DOHH2 (cell line): ENCODE measurements at regions not wholly inside any gene's neighbourhood (a gene's known extent, or its start where the extent isn't known, plus 50 kb on each side); places are given as distances from the start of the nearest gene placed in this dataset.

Experiments
- H3F3A ChIP-seq: fragments of 200-600 bp; sonication (generic), shearing (Covaris generic); 2 replicates; pipeline ENCODE4 v1.6.0; 2016; ENCODE audit warnings: antibody characterized with exemption, mild to moderate bottlenecking; ENCODE audit not compliant: control insufficient read depth, insufficient read depth
- H3K27ac ChIP-seq: fragments of 200-600 bp; sonication (generic); 2 replicates; pipeline ENCODE4 v1.5.1; 2014; ENCODE audit warnings: low read depth, mild to moderate bottlenecking, low read length, moderate library complexity
- H3K27me3 ChIP-seq: fragments of 200-600 bp; sonication (generic); 2 replicates; pipeline ENCODE4 v1.6.1; 2014; ENCODE audit warnings: mild to moderate bottlenecking, low read length, mixed read lengths; ENCODE audit not compliant: control insufficient read depth
- H3K36me3 ChIP-seq: fragments of 200-600 bp; sonication (generic); 2 replicates; pipeline ENCODE4 v1.6.1; 2014; ENCODE audit warnings: mild to moderate bottlenecking, low read length, moderate library complexity, mixed read lengths; ENCODE audit not compliant: control insufficient read depth
- H3K4me1 ChIP-seq: fragments of 200-600 bp; sonication (generic); 2 replicates; pipeline ENCODE4 v1.6.1; 2014; ENCODE audit warnings: mild to moderate bottlenecking, low read length, mixed read lengths; ENCODE audit not compliant: control insufficient read depth
- H3K4me2 ChIP-seq: fragments of 200-600 bp; sonication (generic); 2 replicates; pipeline ENCODE4 v1.6.0; 2014; ENCODE audit warnings: mild to moderate bottlenecking, low read length, moderate library complexity
- H3K4me3 ChIP-seq: fragments of 200-600 bp; sonication (generic); 2 replicates; pipeline ENCODE4 v1.5.1; 2014; ENCODE audit warnings: mild to moderate bottlenecking, low read length, mixed read lengths
- H3K79me2 ChIP-seq: fragments of 200-600 bp; sonication (generic); 2 replicates; pipeline ENCODE4 v1.6.1; 2014; ENCODE audit warnings: mild to moderate bottlenecking, low read length, mixed read lengths; ENCODE audit not compliant: control insufficient read depth
- H3K9me2 ChIP-seq: fragments of 200-600 bp; sonication (generic); replicated peaks from 2 replicates; pipeline ENCODE4 v1.6.1; 2014; ENCODE audit warnings: mild to moderate bottlenecking, low read length, mixed read lengths; ENCODE audit not compliant: control insufficient read depth
- H3K9me3 ChIP-seq: fragments of 200-600 bp; sonication (generic); 2 replicates; pipeline ENCODE4 v1.6.1; 2014; ENCODE audit warnings: antibody characterized with exemption, low read length, mixed read lengths; ENCODE audit not compliant: control insufficient read depth, insufficient read depth
- H4K20me1 ChIP-seq: fragments of 200-600 bp; sonication (generic); 2 replicates; pipeline ENCODE4 v1.6.0; 2014; ENCODE audit warnings: low read depth, mild to moderate bottlenecking, antibody characterized with exemption, low read length, moderate library complexity; ENCODE audit not compliant: control insufficient read depth, insufficient read depth
- CTCF ChIP-seq: fragments of 200-600 bp; sonication (generic); IDR thresholded peaks from one replicate; pipeline ENCODE4 v1.5.1; 2014; ENCODE audit warnings: antibody characterized with exemption, mild to moderate bottlenecking, low read depth, low read length; ENCODE audit not compliant: poor library complexity, severe bottlenecking
- EZH2phosphoT487 ChIP-seq: fragments of 200-600 bp; sonication (generic); IDR thresholded peaks from 2 replicates; pipeline ENCODE4 v1.6.1; 2017; ENCODE audit warnings: borderline replicate concordance, mild to moderate bottlenecking, antibody characterized with exemption, low read length, moderate library complexity, mixed read lengths

GRCh38 chr1:87778896-87779295 is 450.2 kb downstream of the LMO4 start:
- no peak overlapping the region for H3K4me2 ChIP-seq
- H3K4me1 ChIP-seq: no peaks in the 10 kb centered on the region
- H3K9me3 ChIP-seq: no peaks in the 10 kb centered on the region
- no peaks in the 10 kb centered on the region for H3K9me2 ChIP-seq
- TF ChIP-seq CTCF (no peak), EZH2phosphoT487 (no peak)
- H3K36me3 ChIP-seq: no peaks in the 10 kb centered on the region
- no peaks in the 10 kb centered on the region for H4K20me1 ChIP-seq
- no peak overlapping the region for H3K27ac ChIP-seq
- no peaks in the 10 kb centered on the region for H3K27me3 ChIP-seq
- no peaks in the 10 kb centered on the region for H3F3A ChIP-seq
- H3K79me2 ChIP-seq: no peaks in the 10 kb centered on the region
- no peak overlapping the region for H3K4me3 ChIP-seq

GRCh38 chr1:87781554-87781953 is 452.9 kb downstream of the LMO4 start:
- Histone ChIP-seq H4K20me1 (no peaks in the 10 kb centered on the region), H3K27me3 (no peaks in the 10 kb centered on the region), H3K4me3 (no peak overlapping the region), H3F3A (no peaks in the 10 kb centered on the region), H3K4me1 (no peaks in the 10 kb centered on the region), H3K36me3 (no peaks in the 10 kb centered on the region), H3K9me3 (no peaks in the 10 kb centered on the region), H3K79me2 (no peaks in the 10 kb centered on the region), H3K4me2 (no peak overlapping the region), H3K27ac (no peak overlapping the region), H3K9me2 (no peaks in the 10 kb centered on the region)
- TF ChIP-seq CTCF (no peak), EZH2phosphoT487 (no peak)

- Histone ChIP-seq H3K36me3 (no peaks in the 10 kb centered on the region), H3K4me3 (no peak overlapping the region), H3K27me3 (no peaks in the 10 kb centered on the region), H3F3A (no peaks in the 10 kb centered on the region), H3K27ac (no peak overlapping the region), H3K9me2 (no peaks in the 10 kb centered on the region), H4K20me1 (no peaks in the 10 kb centered on the region), H3K4me1 (no peaks in the 10 kb centered on the region), H3K4me2 (no peak overlapping the region), H3K9me3 (no peaks in the 10 kb centered on the region), H3K79me2 (no peaks in the 10 kb centered on the region)
- TF ChIP-seq CTCF: no peak
- TF ChIP-seq EZH2phosphoT487: no peak
Measured at GRCh38 chr1:87783315-87783714, 454.6 kb downstream of the LMO4 start.

GRCh38 chr1:87785386-87785785 is 456.7 kb downstream of the LMO4 start:
- Histone ChIP-seq H3K36me3 (no peaks in the 10 kb centered on the region), H3K4me1 (no peaks in the 10 kb centered on the region), H3K9me2 (no peaks in the 10 kb centered on the region), H3F3A (no peaks in the 10 kb centered on the region), H3K9me3 (no peaks in the 10 kb centered on the region), H4K20me1 (no peaks in the 10 kb centered on the region), H3K4me3 (no peak overlapping the region), H3K27ac (no peak overlapping the region), H3K27me3 (no peaks in the 10 kb centered on the region), H3K4me2 (no peak overlapping the region), H3K79me2 (no peaks in the 10 kb centered on the region)
- TF ChIP-seq EZH2phosphoT487: no peak
- no peak for TF ChIP-seq CTCF
